Cardiac fibroblast (primary cell): ENCODE measurements at regions not wholly inside any gene's neighbourhood (a gene's known extent, or its start where the extent isn't known, plus 50 kb on each side); places are given as distances from the start of the nearest gene placed in this dataset.
A peak's percentile ranks its signal among the peaks of the same experiment; 100 is the strongest.

ENCODE experiments used
- DNase-seq, 2 donors: peaks; one replicate each; pipeline versions ENCODE4 v3.0.0 to v3.0.0-alpha.2; 2010; ENCODE audit warnings: low read depth in 2 of 2
- H3K4me3 ChIP-seq, 2 donors: replicated peaks in 1 of 2; 1 replicate in 1 of 2; 2 replicates in 1 of 2; pipeline ENCODE4 v1.5.1; 2011; ENCODE audit warnings: low read depth in 2 of 2, low read length in 2 of 2, mild to moderate bottlenecking in 2 of 2, moderate library complexity in 1 of 2
- CTCF ChIP-seq: IDR thresholded peaks from one replicate; pipeline ENCODE4 v1.5.1; 2011; ENCODE audit warnings: low read depth, mild to moderate bottlenecking, low read length, inconsistent platforms

DNA sequence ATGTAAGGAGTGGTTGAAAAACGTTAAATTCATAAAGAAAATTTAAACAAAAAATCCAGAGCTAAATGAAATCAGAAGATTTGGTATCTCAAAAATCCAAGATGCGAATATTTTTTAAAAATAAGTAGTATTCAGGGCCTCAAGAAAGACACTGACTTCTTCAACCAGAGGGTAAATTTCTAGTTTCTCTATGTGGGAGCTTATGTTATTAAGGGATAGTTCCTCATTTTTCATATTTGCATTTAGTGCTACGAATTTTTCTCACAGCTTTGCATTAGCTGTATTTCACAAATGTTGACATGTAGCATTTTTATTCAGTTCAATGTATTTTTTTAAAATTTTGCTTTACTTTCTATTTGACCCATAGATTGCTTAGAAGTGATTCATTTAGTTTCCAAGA lies 454.7 kb downstream of the CBLN2 start:
- TF ChIP-seq CTCF = no peak
- no peak for DNase-seq
- no peak overlapping the region for H3K4me3 ChIP-seq

GRCh38 chr18:72086421-72086820 lies 457.7 kb downstream of the CBLN2 start:
- no peak overlapping the region for H3K4me3 ChIP-seq
- peak; percentile 22 to 37 for DNase-seq
- TF ChIP-seq CTCF = peak; percentile 48

DNA sequence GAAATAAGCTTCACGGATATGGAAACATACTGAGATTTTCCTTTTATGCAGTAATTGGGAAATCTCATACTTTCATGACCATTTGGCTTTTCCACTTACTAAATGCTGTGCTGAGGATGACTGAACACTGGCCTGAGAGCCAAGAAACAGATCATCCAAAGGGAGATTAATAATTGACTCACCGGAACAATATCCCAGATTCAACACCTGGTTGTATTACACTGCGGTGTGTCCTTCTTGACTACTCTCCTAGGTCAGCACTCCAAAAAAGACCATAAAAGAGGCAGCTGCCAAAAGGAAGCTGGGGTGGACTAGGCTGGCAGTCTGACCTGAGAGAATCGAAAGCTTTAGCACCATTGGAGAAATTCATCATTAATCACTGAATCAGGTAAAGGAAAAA lies 469.1 kb downstream of the CBLN2 start:
- no peak for TF ChIP-seq CTCF
- H3K4me3 ChIP-seq = no peak overlapping the region
- no peak for DNase-seq

DNA sequence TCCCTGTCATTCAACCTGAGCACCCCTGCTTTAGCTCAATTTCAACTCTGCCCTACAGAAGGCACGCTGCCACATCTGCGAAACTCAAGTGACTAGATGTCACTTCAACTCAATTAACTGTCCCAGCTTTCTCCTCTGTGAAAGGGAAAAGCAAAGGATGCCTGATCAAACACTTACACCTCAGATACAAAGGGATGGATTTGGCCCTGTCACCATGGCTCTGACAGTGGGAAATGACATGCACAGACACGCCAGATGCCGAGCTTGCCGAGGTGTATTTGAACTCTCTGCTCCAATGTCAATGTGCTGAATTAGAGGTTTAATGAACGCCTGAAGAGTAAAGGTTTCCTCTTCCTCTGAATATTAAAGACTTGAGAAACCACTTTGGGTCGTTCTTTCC lies 481.1 kb downstream of the CBLN2 start:
- H3K4me3 ChIP-seq = no peak overlapping the region
- TF ChIP-seq CTCF = no peak
- DNase-seq = no peak

- H3K4me3 ChIP-seq = no peak overlapping the region
- DNase-seq = no peak
These were observed 485.3 kb downstream of the CBLN2 start for GRCh38 chr18:72058851-72059250.

DNA sequence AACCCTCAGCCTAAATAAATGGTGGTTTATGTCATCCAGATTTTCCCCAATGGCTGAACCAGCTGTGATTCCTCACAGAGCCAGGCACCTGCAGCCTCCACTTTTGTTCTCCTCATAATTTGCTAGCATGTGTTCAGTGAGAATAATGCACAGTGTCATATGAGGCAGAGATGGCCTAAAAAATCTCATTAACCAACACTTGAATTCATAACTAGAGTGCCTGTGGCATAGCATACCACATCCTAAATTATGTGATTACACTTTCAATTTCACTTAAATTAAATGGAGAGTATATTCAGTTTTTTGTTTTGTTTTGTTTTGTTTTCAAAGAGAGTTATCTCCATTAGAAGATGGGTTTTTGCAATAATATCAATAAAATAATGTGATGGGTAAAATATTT lies 488.0 kb downstream of the CBLN2 start:
- H3K4me3 ChIP-seq = no peak overlapping the region
- no peak for TF ChIP-seq CTCF
- no peak for DNase-seq

More at GRCh38 chr18:72058851-72059250, 485.3 kb downstream of the CBLN2 start:
- no peak for TF ChIP-seq CTCF

GRCh38 chr18:72041313-72042032 lies 502.7 kb downstream of the CBLN2 start:
- H3K4me3 ChIP-seq = no peak overlapping the region
- no peak for TF ChIP-seq CTCF
- no peak for DNase-seq
